T-helper 17 cell (primary cell): ENCODE measurements at regions not wholly inside any gene's neighbourhood (a gene's known extent, or its start where the extent isn't known, plus 50 kb on each side); places are given as distances from the start of the nearest gene placed in this dataset.

Experiments
- ATAC-seq: fragments of 150-1000 bp; cut with Tn5 transposase; 2 replicates; pipeline ENCODE4 v1.10.0; 2021; ENCODE audit warnings: mild to moderate bottlenecking, moderate library complexity
- DNase-seq, 3 donors: peaks; one replicate each; pipeline versions ENCODE4 v3.0.0 to v3.0.0-alpha.2; 2020 to 2021
- H3K9me3 ChIP-seq: one replicate; pipeline ENCODE4 v1.7.0; 2013; ENCODE audit warnings: low read length, mild to moderate bottlenecking; ENCODE audit not compliant: control insufficient read depth, poor library complexity, severe bottlenecking
- H3K27ac Mint-ChIP-seq: one replicate; pipeline ENCODE4 v1.8.0; 2022; ENCODE audit warnings: mild to moderate bottlenecking, moderate library complexity, mixed read lengths
- H3K27me3 Mint-ChIP-seq: one replicate; pipeline ENCODE4 v1.8.0; 2022; ENCODE audit warnings: mixed read lengths
- H3K36me3 Mint-ChIP-seq: one replicate; pipeline ENCODE4 v1.8.0; 2022; ENCODE audit warnings: low read depth, mixed read lengths
- H3K4me1 Mint-ChIP-seq: one replicate; pipeline ENCODE4 v1.8.0; 2022; ENCODE audit warnings: mild to moderate bottlenecking, mixed read lengths
- H3K4me3 Mint-ChIP-seq: one replicate; pipeline ENCODE4 v1.8.0; 2022; ENCODE audit warnings: mild to moderate bottlenecking, moderate library complexity, mixed read lengths

GRCh38 chr1:2941907-2942306 is 79.4 kb upstream of the ACTRT2 start:
- no peaks in the 10 kb centered on the region for H3K9me3 ChIP-seq
- no peak overlapping the region for H3K27ac Mint-ChIP-seq
- no peaks in the 10 kb centered on the region for H3K4me1 Mint-ChIP-seq
- DNase-seq, result no peak
- no peak overlapping the region for H3K4me3 Mint-ChIP-seq
- H3K27me3 Mint-ChIP-seq, result peaks cover 4% of the 10 kb centered on the region
- no peak for ATAC-seq
- H3K36me3 Mint-ChIP-seq, result no peaks in the 10 kb centered on the region

GRCh38 chr1:2942410-2942809 is 78.9 kb upstream of the ACTRT2 start:
- H3K4me3 Mint-ChIP-seq, result no peak overlapping the region
- ATAC-seq, result no peak

GRCh38 chr1:2943686-2944260 is 77.5 kb upstream of the ACTRT2 start:
- ATAC-seq (no peak), DNase-seq (no peak)
- Mint-ChIP-seq H3K27me3 (peaks cover 13% of the 10 kb centered on the region), H3K4me1 (no peaks in the 10 kb centered on the region), H3K4me3 (no peak overlapping the region), H3K27ac (no peak overlapping the region), H3K36me3 (no peaks in the 10 kb centered on the region)
- no peaks in the 10 kb centered on the region for H3K9me3 ChIP-seq

More at GRCh38 chr1:2942410-2942809, 78.9 kb upstream of the ACTRT2 start:
- Mint-ChIP-seq H3K36me3 (no peaks in the 10 kb centered on the region), H3K27me3 (peaks cover 8% of the 10 kb centered on the region), H3K27ac (no peak overlapping the region), H3K4me1 (no peaks in the 10 kb centered on the region)
- no peak for DNase-seq
- no peaks in the 10 kb centered on the region for H3K9me3 ChIP-seq

GRCh38 chr1:2944705-2945104 is 76.6 kb upstream of the ACTRT2 start:
- no peak for DNase-seq
- no peak overlapping the region for H3K4me3 Mint-ChIP-seq
- H3K4me1 Mint-ChIP-seq, result no peaks in the 10 kb centered on the region
- H3K27me3 Mint-ChIP-seq, result peaks cover 13% of the 10 kb centered on the region
- no peak overlapping the region for H3K27ac Mint-ChIP-seq
- no peaks in the 10 kb centered on the region for H3K9me3 ChIP-seq
- no peak for ATAC-seq
- no peaks in the 10 kb centered on the region for H3K36me3 Mint-ChIP-seq

GRCh38 chr1:2945821-2946231 is 75.4 kb upstream of the ACTRT2 start:
- no peaks in the 10 kb centered on the region for H3K9me3 ChIP-seq
- ATAC-seq (no peak), DNase-seq (no peak)
- Mint-ChIP-seq H3K27ac (no peak overlapping the region), H3K27me3 (peaks cover 20% of the 10 kb centered on the region), H3K4me3 (no peak overlapping the region), H3K4me1 (no peaks in the 10 kb centered on the region), H3K36me3 (peaks cover 2% of the 10 kb centered on the region)

- H3K9me3 ChIP-seq, result no peaks in the 10 kb centered on the region
- H3K27ac Mint-ChIP-seq, result no peak overlapping the region
- peaks cover 2% of the 10 kb centered on the region for H3K36me3 Mint-ChIP-seq
- ATAC-seq (no peak), DNase-seq (no peak)
- peaks cover 24% of the 10 kb centered on the region for H3K27me3 Mint-ChIP-seq
- no peaks in the 10 kb centered on the region for H3K4me1 Mint-ChIP-seq
- H3K4me3 Mint-ChIP-seq, result no peak overlapping the region
Measured at GRCh38 chr1:2946291-2946690, 75.0 kb upstream of the ACTRT2 start.

- ATAC-seq (no peak), DNase-seq (no peak)
- H3K27ac Mint-ChIP-seq, result no peak overlapping the region
- H3K36me3 Mint-ChIP-seq, result peaks cover 2% of the 10 kb centered on the region
- no peaks in the 10 kb centered on the region for H3K9me3 ChIP-seq
- H3K4me3 Mint-ChIP-seq, result no peak overlapping the region
- H3K27me3 Mint-ChIP-seq, result peaks cover 24% of the 10 kb centered on the region
- no peaks in the 10 kb centered on the region for H3K4me1 Mint-ChIP-seq
Measured at GRCh38 chr1:2946999-2947690, 74.1 kb upstream of the ACTRT2 start.

GRCh38 chr1:2948001-2948750 is 73.1 kb upstream of the ACTRT2 start:
- peaks cover 2% of the 10 kb centered on the region for H3K36me3 Mint-ChIP-seq
- no peaks in the 10 kb centered on the region for H3K4me1 Mint-ChIP-seq
- H3K9me3 ChIP-seq, result no peaks in the 10 kb centered on the region

GRCh38 chr1:2948751-2949680 is 72.3 kb upstream of the ACTRT2 start:
- Mint-ChIP-seq H3K4me3 (no peak overlapping the region), H3K36me3 (peaks cover 2% of the 10 kb centered on the region)

More at GRCh38 chr1:2948001-2948750, 73.1 kb upstream of the ACTRT2 start:
- peak in 1 of 3 donors; percentile 6 for DNase-seq
- Mint-ChIP-seq H3K4me3 (no peak overlapping the region), H3K27ac (no peak overlapping the region), H3K27me3 (peaks cover 24% of the 10 kb centered on the region)
- ATAC-seq, result no peak

GRCh38 chr1:2949966-2950925 is 71.0 kb upstream of the ACTRT2 start:
- DNase-seq (peak in 1 of 3 donors; percentile 3), ATAC-seq (no peak)
- Mint-ChIP-seq H3K27ac (no peak overlapping the region), H3K4me1 (no peaks in the 10 kb centered on the region), H3K4me3 (no peak overlapping the region), H3K27me3 (peaks cover 24% of the 10 kb centered on the region), H3K36me3 (peaks cover 2% of the 10 kb centered on the region)
- no peaks in the 10 kb centered on the region for H3K9me3 ChIP-seq

More at GRCh38 chr1:2948751-2949680, 72.3 kb upstream of the ACTRT2 start:
- H3K27me3 Mint-ChIP-seq, result peaks cover 24% of the 10 kb centered on the region
- ATAC-seq (no peak), DNase-seq (peak in 1 of 3 donors; percentile 4)
- H3K9me3 ChIP-seq, result no peaks in the 10 kb centered on the region
- H3K4me1 Mint-ChIP-seq, result no peaks in the 10 kb centered on the region
- no peak overlapping the region for H3K27ac Mint-ChIP-seq

GRCh38 chr1:2950926-2951305 is 70.4 kb upstream of the ACTRT2 start:
- DNase-seq, result no peak
- H3K27ac Mint-ChIP-seq, result no peak overlapping the region
- no peaks in the 10 kb centered on the region for H3K4me1 Mint-ChIP-seq
- H3K4me3 Mint-ChIP-seq, result no peak overlapping the region
- peaks cover 24% of the 10 kb centered on the region for H3K27me3 Mint-ChIP-seq
- ATAC-seq, result no peak
- peaks cover 2% of the 10 kb centered on the region for H3K36me3 Mint-ChIP-seq
- H3K9me3 ChIP-seq, result no peaks in the 10 kb centered on the region

GRCh38 chr1:2951856-2952255 is 69.4 kb upstream of the ACTRT2 start:
- no peaks in the 10 kb centered on the region for H3K9me3 ChIP-seq
- H3K27ac Mint-ChIP-seq, result no peak overlapping the region
- H3K4me3 Mint-ChIP-seq, result no peak overlapping the region
- peaks cover 21% of the 10 kb centered on the region for H3K27me3 Mint-ChIP-seq
- peaks cover 2% of the 10 kb centered on the region for H3K36me3 Mint-ChIP-seq
- H3K4me1 Mint-ChIP-seq, result no peaks in the 10 kb centered on the region
- DNase-seq (no peak), ATAC-seq (no peak)
